ENCODE measurements at regions not wholly inside any gene's neighbourhood (a gene's known extent, or its start where the extent isn't known, plus 50 kb on each side); places are given as distances from the start of the nearest gene placed in this dataset.

GRCh38 chr3:88336894-88337293 lies 187.1 kb downstream of the C3orf38 start:
- Histone ChIP-seq H3K9me3 (no peaks in the 10 kb centered on the region), H3K27ac (no peak overlapping the region), H3K4me3 (no peak overlapping the region), H3K36me3 (no peaks in the 10 kb centered on the region), H3K4me1 (no peaks in the 10 kb centered on the region), H3K27me3 (no peaks in the 10 kb centered on the region)
- TF ChIP-seq POLR2A (IDR thresholded peaks at IDR 0.05) (no peak), EP300 (IDR thresholded peaks at IDR 0.05) (no peak), POLR2AphosphoS5 (IDR thresholded peaks at IDR 0.05) (no peak), CTCF (IDR thresholded peaks at IDR 0.05) (no peak)
- DNase-seq = no peak
- WGBS, 2 donors = 80 to 95% methylated on average over 1 of the region's 1 CpG
- intact Hi-C loops (cut with DNase I) = no loop called here

GRCh38 chr3:88343264-88343663 lies 193.5 kb downstream of the C3orf38 start:
- TF ChIP-seq POLR2AphosphoS5 (IDR thresholded peaks at IDR 0.05) (no peak), EP300 (IDR thresholded peaks at IDR 0.05) (no peak), POLR2A (IDR thresholded peaks at IDR 0.05) (no peak), CTCF (IDR thresholded peaks at IDR 0.05) (no peak)
- Histone ChIP-seq H3K9me3 (no peaks in the 10 kb centered on the region), H3K4me1 (no peaks in the 10 kb centered on the region), H3K36me3 (no peaks in the 10 kb centered on the region), H3K4me3 (no peak overlapping the region), H3K27me3 (no peaks in the 10 kb centered on the region), H3K27ac (no peak overlapping the region)
- 77 to 90% methylated on average over 2 of the region's 2 CpGs for WGBS, 2 donors
- intact Hi-C loops (cut with DNase I) = no loop called here
- no peak for DNase-seq

- 72 to 80% methylated on average over 2 of the region's 2 CpGs for WGBS, 2 donors
- no peak for TF ChIP-seq POLR2A (IDR thresholded peaks at IDR 0.05)
- no peak for TF ChIP-seq EP300 (IDR thresholded peaks at IDR 0.05)
- TF ChIP-seq POLR2AphosphoS5 (IDR thresholded peaks at IDR 0.05) = no peak
- TF ChIP-seq CTCF (IDR thresholded peaks at IDR 0.05) = no peak
These were observed 196.9 kb downstream of the C3orf38 start for GRCh38 chr3:88346643-88347042.

GRCh38 chr3:88362428-88362827 lies 212.7 kb downstream of the C3orf38 start:
- intact Hi-C loops (cut with DNase I) = no loop called here
- no peak overlapping the region for H3K4me3 ChIP-seq
- H3K9me3 ChIP-seq = no peaks in the 10 kb centered on the region
- H3K27ac ChIP-seq = no peak overlapping the region
- WGBS, 2 donors = 16 to 62% methylated on average over 3 of the region's 3 CpGs
- no peak for DNase-seq
- no peaks in the 10 kb centered on the region for H3K36me3 ChIP-seq
- no peak for TF ChIP-seq CTCF (IDR thresholded peaks at IDR 0.05)
- no peak for TF ChIP-seq POLR2A (IDR thresholded peaks at IDR 0.05)
- no peak for TF ChIP-seq POLR2AphosphoS5 (IDR thresholded peaks at IDR 0.05)
- TF ChIP-seq EP300 (IDR thresholded peaks at IDR 0.05) = no peak
- H3K27me3 ChIP-seq = no peaks in the 10 kb centered on the region
- no peaks in the 10 kb centered on the region for H3K4me1 ChIP-seq

More at GRCh38 chr3:88346643-88347042, 196.9 kb downstream of the C3orf38 start:
- Histone ChIP-seq H3K36me3 (no peaks in the 10 kb centered on the region), H3K4me3 (no peak overlapping the region), H3K27me3 (no peaks in the 10 kb centered on the region), H3K4me1 (no peaks in the 10 kb centered on the region), H3K9me3 (no peaks in the 10 kb centered on the region), H3K27ac (no peak overlapping the region)
- DNase-seq = no peak
- intact Hi-C loops (cut with DNase I) = no loop called here

GRCh38 chr3:88364926-88365325 lies 215.2 kb downstream of the C3orf38 start:
- no peaks in the 10 kb centered on the region for H3K27me3 ChIP-seq
- TF ChIP-seq CTCF (IDR thresholded peaks at IDR 0.05) = no peak
- H3K36me3 ChIP-seq = no peaks in the 10 kb centered on the region
- H3K4me1 ChIP-seq = no peaks in the 10 kb centered on the region
- DNase-seq = no peak
- 35 to 47% methylated on average over 2 of the region's 2 CpGs for WGBS, 2 donors
- no peak overlapping the region for H3K27ac ChIP-seq
- no peaks in the 10 kb centered on the region for H3K9me3 ChIP-seq
- intact Hi-C loops (cut with DNase I) = no loop called here
- H3K4me3 ChIP-seq = no peak overlapping the region
